ENCODE measurements at regions not wholly inside any gene's neighbourhood (a gene's known extent, or its start where the extent isn't known, plus 50 kb on each side); places are given as distances from the start of the nearest gene placed in this dataset.

DNA sequence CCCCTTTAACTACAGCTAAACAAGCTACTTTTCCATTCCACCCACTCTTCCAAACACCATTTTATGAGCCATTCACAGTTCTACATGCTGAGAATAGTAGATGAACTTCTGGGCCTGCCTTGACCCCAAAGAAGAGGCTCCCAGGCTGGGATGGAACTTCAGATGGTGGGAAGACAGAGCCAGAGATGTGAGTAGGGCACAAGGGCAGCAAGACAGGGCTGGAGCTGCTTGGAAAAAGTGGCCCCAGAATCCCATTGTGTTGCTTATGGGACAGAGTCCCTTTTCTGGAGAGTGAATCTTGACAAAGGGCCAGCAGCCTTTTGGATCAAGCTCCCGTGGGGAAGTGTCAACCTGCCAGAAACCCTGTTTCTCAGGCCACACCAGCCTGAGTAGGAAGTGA, 516.5 kb upstream of the PPP2R3A start:
- Histone ChIP-seq H3K9ac (ENCODE audit: low read length) (no peak overlapping the region), H3K36me3 (replicated peaks; ENCODE audit: low read depth, low read length) (no peaks in the 10 kb centered on the region), H2AFZ (ENCODE audit: low read depth, low read length) (no peak overlapping the region), H4K20me1 (ENCODE audit: insufficient read depth, low read length) (no peaks in the 10 kb centered on the region), H3K27me3 (ENCODE audit: low read depth, low read length) (peaks cover 13% of the 10 kb centered on the region), H3K9me3 (ENCODE audit: insufficient read depth, low read length) (no peaks in the 10 kb centered on the region), H3K4me3 (ENCODE audit: low read length) (no peak overlapping the region), H3K27ac (ENCODE audit: low read length) (no peak overlapping the region), H3K79me2 (ENCODE audit: low read length) (no peaks in the 10 kb centered on the region), H3K4me2 (ENCODE audit: low read length) (no peak overlapping the region), H3K4me1 (ENCODE audit: low read length) (no peaks in the 10 kb centered on the region)
- no peak for TF ChIP-seq EZH2phosphoT487 (IDR thresholded peaks at IDR 0.05; ENCODE audit: low read depth)
- TF ChIP-seq, protein P1, sequence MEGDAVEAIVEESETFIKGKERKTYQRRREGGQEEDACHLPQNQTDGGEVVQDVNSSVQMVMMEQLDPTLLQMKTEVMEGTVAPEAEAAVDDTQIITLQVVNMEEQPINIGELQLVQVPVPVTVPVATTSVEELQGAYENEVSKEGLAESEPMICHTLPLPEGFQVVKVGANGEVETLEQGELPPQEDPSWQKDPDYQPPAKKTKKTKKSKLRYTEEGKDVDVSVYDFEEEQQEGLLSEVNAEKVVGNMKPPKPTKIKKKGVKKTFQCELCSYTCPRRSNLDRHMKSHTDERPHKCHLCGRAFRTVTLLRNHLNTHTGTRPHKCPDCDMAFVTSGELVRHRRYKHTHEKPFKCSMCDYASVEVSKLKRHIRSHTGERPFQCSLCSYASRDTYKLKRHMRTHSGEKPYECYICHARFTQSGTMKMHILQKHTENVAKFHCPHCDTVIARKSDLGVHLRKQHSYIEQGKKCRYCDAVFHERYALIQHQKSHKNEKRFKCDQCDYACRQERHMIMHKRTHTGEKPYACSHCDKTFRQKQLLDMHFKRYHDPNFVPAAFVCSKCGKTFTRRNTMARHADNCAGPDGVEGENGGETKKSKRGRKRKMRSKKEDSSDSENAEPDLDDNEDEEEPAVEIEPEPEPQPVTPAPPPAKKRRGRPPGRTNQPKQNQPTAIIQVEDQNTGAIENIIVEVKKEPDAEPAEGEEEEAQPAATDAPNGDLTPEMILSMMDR (IDR thresholded peaks at IDR 0.05; ENCODE audit: low read depth, low read length), result no peak

DNA sequence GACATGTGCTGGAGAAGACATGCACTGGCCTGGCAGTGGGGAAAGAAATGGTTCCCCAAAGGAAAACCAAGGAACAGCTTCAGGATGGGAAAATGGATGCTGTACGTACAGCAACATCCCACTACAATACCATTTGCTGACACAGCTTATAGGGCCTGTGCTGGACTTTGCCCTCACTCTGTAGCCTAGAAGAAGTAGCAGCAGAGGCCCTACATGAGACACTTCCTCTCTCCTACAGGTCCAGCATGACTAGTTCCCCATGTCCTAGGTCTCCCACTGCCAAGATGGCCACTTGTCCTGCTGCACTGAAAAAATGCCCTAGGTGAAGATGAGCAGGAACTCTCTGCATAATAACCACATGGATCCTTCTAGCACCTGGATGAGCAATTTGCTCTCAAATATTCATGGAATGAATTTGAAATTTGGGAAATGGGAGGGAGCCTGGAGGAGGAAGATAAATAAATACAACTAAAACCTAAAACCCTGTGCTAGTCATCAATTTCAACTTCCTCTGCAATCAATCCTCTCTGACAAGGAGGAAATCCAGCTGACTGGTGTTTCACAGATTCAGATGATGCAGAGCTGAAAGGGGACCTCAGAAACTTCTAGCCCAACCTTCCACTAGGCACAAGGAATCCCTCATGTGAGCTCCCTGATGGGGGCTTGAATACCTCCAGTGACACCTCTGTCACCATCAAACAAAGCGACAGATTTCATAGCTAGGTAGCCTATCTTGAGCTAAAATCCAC, 514.3 kb upstream of the PPP2R3A start:
- no peak overlapping the region for H3K4me3 ChIP-seq (ENCODE audit: low read length)
- no peaks in the 10 kb centered on the region for H3K4me1 ChIP-seq (ENCODE audit: low read length)
- H3K79me2 ChIP-seq (ENCODE audit: low read length), result no peaks in the 10 kb centered on the region
- no peak overlapping the region for H3K4me2 ChIP-seq (ENCODE audit: low read length)
- H3K27ac ChIP-seq (ENCODE audit: low read length), result no peak overlapping the region
- TF ChIP-seq EZH2phosphoT487 (IDR thresholded peaks at IDR 0.05; ENCODE audit: low read depth), result no peak
- TF ChIP-seq, protein P1 (IDR thresholded peaks at IDR 0.05; ENCODE audit: low read depth, low read length), result no peak
- no peak overlapping the region for H3K9ac ChIP-seq (ENCODE audit: low read length)
- peaks cover under 1% of the 10 kb centered on the region; the same call in 1 of the 2 replicates for H3K27me3 ChIP-seq (ENCODE audit: low read depth, low read length)
- H4K20me1 ChIP-seq (ENCODE audit: insufficient read depth, low read length), result no peaks in the 10 kb centered on the region
- H3K36me3 ChIP-seq (replicated peaks; ENCODE audit: low read depth, low read length), result no peaks in the 10 kb centered on the region
- H2AFZ ChIP-seq (ENCODE audit: low read depth, low read length), result no peak overlapping the region
- no peaks in the 10 kb centered on the region for H3K9me3 ChIP-seq (ENCODE audit: insufficient read depth, low read length)

DNA sequence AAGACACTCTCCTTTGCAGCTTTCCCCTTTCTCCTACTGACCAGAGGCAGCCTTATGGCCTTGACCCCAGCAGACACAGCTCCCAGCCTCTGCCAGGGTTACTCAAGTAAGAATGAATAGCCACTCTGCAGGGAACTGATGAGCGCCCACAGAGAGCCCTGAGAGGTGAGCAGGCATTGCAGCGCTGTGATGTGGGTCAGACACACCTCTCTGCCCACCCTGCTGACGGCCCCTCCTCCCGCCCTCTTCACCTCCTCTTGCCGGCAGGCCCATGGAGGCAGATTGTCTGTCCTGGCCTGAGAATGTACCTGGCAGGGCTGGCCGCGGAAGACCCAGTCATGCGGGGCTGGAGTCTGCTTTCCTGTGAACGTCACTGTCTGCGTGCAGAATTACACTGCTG, 512.6 kb upstream of the PPP2R3A start:
- no peak overlapping the region for H3K9ac ChIP-seq (ENCODE audit: low read length)
- H3K9me3 ChIP-seq (ENCODE audit: insufficient read depth, low read length), result no peaks in the 10 kb centered on the region
- no peaks in the 10 kb centered on the region; the same call in 1 of the 2 replicates for H3K27me3 ChIP-seq (ENCODE audit: low read depth, low read length)
- H3K79me2 ChIP-seq (ENCODE audit: low read length), result no peaks in the 10 kb centered on the region
- no peak overlapping the region for H3K27ac ChIP-seq (ENCODE audit: low read length)
- no peaks in the 10 kb centered on the region for H3K4me1 ChIP-seq (ENCODE audit: low read length)
- no peaks in the 10 kb centered on the region for H4K20me1 ChIP-seq (ENCODE audit: insufficient read depth, low read length)
- H3K36me3 ChIP-seq (replicated peaks; ENCODE audit: low read depth, low read length), result no peaks in the 10 kb centered on the region
- H3K4me2 ChIP-seq (ENCODE audit: low read length), result no peak overlapping the region
- H3K4me3 ChIP-seq (ENCODE audit: low read length), result no peak overlapping the region
- TF ChIP-seq, protein P1 (IDR thresholded peaks at IDR 0.05; ENCODE audit: low read depth, low read length), result no peak
- no peak for TF ChIP-seq EZH2phosphoT487 (IDR thresholded peaks at IDR 0.05; ENCODE audit: low read depth)
- no peak overlapping the region for H2AFZ ChIP-seq (ENCODE audit: low read depth, low read length)

DNA sequence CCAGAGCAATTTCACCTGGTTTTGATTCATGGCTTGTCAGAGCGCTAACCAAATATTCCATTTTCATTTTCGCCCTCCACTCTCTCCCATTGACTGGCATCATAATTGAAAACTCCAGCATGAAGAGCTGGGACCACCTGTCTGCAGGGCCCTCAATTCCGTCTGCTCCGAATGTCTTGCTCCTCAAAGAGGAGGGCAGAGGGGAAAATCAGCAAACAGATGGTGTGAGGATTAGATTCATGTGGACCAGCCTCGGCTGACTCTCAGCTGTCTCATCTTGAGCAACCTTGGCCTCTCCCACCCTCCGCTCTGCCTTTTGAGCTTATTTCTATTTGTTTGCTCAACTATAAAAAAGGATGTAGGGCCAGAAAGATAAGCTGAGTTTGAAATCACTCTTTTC, 512.2 kb upstream of the PPP2R3A start:
- H3K27me3 ChIP-seq (ENCODE audit: low read depth, low read length), result peaks cover 3% of the 10 kb centered on the region
- no peak overlapping the region for H2AFZ ChIP-seq (ENCODE audit: low read depth, low read length)
- H3K27ac ChIP-seq (ENCODE audit: low read length), result no peak overlapping the region
- H4K20me1 ChIP-seq (ENCODE audit: insufficient read depth, low read length), result no peaks in the 10 kb centered on the region
- no peaks in the 10 kb centered on the region for H3K4me1 ChIP-seq (ENCODE audit: low read length)
- H3K4me2 ChIP-seq (ENCODE audit: low read length), result no peak overlapping the region
- H3K9me3 ChIP-seq (ENCODE audit: insufficient read depth, low read length), result no peaks in the 10 kb centered on the region
- H3K79me2 ChIP-seq (ENCODE audit: low read length), result no peaks in the 10 kb centered on the region
- no peak overlapping the region for H3K9ac ChIP-seq (ENCODE audit: low read length)
- no peak overlapping the region for H3K4me3 ChIP-seq (ENCODE audit: low read length)
- no peak for TF ChIP-seq EZH2phosphoT487 (IDR thresholded peaks at IDR 0.05; ENCODE audit: low read depth)
- TF ChIP-seq, protein P1 (IDR thresholded peaks at IDR 0.05; ENCODE audit: low read depth, low read length), result no peak
- no peaks in the 10 kb centered on the region for H3K36me3 ChIP-seq (replicated peaks; ENCODE audit: low read depth, low read length)
